AG09309 (cell line): ENCODE measurements at regions not wholly inside any gene's neighbourhood (a gene's known extent, or its start where the extent isn't known, plus 50 kb on each side); places are given as distances from the start of the nearest gene placed in this dataset.

Source experiments
- DNase-seq: peaks from one replicate; pipeline ENCODE4 v3.0.0-alpha.2; 2010; ENCODE audit warnings: low read depth
- H3K4me3 ChIP-seq: 2 replicates; pipeline ENCODE4 v1.5.1; 2011; ENCODE audit warnings: mild to moderate bottlenecking, low read depth, low read length, moderate library complexity; ENCODE audit not compliant: control insufficient read depth
- TF ChIP-seq, protein P1 (sequence below): IDR thresholded peaks from 2 replicates; pipeline ENCODE4 v1.5.1; 2011; ENCODE audit warnings: mild to moderate bottlenecking, low read depth, low read length, inconsistent platforms; ENCODE audit not compliant: insufficient read depth, control insufficient read depth; ENCODE audit errors: missing control alignments

DNA sequence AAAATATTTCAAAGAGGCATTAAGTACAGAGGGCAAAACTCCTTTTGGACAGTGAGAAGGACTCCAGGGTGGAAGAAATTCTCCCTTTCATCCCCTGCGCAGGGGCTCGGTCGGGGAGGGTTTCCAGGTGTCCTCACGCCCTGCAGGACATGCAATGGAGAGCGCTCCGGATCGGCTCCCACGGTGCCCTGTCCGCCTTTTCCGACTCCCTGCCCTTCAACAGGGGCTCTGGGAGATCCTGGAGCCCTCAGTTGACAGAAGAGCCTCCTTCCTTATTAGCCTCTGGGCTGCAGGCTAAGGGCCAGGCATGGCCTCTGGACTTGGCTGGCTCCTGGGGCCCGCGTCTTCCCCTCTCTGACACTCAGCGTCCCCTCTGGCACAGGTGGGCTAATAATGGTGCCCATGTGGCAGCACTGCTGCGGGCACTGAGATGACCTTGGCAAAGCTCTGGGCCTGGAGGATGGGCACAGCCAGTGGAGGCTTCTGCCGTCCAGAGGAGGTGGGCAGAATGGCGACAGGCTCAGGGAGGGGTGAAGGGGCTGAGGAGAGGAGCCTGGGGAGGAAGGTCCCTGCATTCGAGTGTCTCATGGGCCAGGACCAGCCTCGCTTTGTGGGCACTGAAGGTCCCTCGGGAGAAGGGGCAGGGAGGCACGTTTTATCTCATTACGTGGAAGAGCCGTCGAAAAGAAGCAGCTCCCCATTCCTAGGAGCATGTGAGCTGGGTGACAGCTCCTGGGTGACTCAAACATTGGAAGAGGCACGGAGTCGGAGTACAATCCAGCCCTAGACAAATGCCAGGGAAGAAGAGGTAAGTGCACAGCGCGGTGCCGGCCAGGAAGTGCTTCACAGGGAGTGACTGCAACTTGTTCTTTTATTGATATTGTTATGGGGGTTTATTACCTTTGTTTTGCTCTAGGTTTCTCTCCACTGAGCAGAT, 161.7 kb downstream of the IRF8 start:
- no peak for DNase-seq
- no peak overlapping the region for H3K4me3 ChIP-seq
- TF ChIP-seq, protein P1, sequence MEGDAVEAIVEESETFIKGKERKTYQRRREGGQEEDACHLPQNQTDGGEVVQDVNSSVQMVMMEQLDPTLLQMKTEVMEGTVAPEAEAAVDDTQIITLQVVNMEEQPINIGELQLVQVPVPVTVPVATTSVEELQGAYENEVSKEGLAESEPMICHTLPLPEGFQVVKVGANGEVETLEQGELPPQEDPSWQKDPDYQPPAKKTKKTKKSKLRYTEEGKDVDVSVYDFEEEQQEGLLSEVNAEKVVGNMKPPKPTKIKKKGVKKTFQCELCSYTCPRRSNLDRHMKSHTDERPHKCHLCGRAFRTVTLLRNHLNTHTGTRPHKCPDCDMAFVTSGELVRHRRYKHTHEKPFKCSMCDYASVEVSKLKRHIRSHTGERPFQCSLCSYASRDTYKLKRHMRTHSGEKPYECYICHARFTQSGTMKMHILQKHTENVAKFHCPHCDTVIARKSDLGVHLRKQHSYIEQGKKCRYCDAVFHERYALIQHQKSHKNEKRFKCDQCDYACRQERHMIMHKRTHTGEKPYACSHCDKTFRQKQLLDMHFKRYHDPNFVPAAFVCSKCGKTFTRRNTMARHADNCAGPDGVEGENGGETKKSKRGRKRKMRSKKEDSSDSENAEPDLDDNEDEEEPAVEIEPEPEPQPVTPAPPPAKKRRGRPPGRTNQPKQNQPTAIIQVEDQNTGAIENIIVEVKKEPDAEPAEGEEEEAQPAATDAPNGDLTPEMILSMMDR, result no peak

- TF ChIP-seq, protein P1, result no peak
- DNase-seq, result no peak
- H3K4me3 ChIP-seq, result no peak overlapping the region
Measured at GRCh38 chr16:86061318-86061695, 162.3 kb downstream of the IRF8 start.

DNA sequence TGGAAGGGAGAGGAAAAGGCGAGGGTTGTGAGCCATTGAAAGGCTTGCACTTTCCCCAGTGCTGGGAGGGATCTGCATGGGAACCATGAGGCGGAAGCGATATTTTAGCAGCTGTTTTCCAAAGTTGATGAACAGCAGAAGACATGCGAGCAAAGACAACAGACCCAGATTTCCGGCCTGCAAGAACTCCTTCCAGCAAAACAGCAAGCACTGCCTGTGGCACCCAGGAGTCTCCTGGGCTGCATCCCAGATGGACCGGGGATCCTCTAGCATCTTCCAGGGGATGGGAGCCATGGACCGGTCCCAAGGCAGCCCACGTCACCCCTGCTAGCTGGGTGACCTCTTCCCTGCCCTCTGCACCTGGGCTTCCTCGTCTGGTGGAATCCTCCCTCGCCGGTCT, 162.8 kb downstream of the IRF8 start:
- no peak for DNase-seq
- H3K4me3 ChIP-seq, result no peak overlapping the region
- TF ChIP-seq, protein P1, result no peak

DNA sequence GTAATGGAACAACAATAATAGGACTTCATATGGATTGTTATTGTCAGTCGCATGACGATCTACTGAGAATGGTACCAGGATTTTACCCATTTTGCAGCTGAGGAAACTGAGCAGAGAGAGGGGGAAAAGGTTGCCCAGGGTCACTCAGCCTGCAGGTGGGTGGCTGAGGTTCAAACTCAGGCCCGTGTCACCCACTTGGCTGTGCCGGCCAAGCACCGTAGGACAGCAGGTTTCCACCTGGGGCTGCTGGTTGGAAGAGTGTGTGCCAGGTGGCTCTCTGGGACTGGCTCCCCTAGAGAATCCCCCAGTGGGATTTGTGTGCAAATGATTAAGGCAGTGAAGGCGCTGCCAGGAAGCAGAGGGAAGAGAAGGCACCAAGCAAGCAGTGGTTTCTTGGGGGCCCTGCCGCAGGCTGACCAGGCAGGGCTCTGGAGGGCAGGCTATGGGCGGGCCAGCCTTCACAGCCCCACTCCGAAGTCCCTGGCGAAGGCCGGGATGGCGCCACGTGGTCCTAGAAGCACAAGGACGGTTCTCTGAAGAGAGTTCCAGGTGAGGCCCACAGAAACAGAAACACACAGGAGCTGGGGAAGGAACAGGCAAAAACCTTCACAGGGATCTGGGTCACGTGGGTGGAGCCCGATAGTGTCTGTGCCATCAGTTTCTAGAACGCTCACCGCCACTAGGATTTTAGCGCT, 163.5 kb downstream of the IRF8 start:
- TF ChIP-seq, protein P1, result no peak
- no peak for DNase-seq
- H3K4me3 ChIP-seq, result no peak overlapping the region

- H3K4me3 ChIP-seq, result no peak overlapping the region
- TF ChIP-seq, protein P1, result no peak
- DNase-seq, result no peak
Measured at GRCh38 chr16:86063760-86064405, 164.9 kb downstream of the IRF8 start.

DNA sequence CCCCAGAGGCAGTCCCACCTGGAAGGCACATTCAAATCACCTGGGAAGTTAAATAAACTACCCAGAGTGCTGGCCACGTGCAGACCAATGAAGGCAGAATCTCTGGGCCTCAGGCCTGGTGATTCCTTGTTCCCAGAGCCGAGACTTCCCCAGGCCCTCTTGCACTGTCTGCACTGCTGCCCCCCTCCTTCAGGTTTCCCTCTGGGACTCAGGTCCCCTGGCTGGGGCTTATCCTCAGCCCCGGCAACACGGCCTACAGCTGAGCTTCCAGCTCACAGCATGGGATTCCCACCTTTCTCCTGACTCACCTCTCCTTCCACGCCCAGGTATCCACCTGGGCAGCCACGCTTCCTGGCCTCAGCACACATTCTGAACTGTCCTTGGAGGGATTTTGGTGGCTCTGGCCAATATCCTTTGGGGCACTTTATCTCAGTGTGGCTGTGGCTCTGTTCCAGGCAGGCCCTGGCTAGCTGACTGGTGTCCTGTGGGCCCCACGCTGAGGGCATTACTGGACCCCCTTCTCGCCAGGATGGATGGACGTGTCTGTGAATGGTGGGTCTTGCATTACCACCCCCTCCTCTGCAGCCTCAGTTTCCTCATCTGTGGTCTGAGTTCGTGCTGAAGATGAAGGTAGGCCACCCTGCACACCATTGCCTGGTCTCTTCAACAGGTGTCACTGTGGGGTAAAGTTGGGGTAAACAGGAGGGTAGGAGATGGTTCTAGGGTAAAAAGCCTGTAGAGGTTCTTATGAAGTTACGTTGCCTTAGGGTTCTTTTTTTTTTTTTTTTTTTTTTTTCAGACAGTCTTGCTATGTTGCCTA, 165.7 kb downstream of the IRF8 start:
- no peak for DNase-seq
- TF ChIP-seq, protein P1, result no peak
- no peak overlapping the region for H3K4me3 ChIP-seq
